ENCODE measurements at regions not wholly inside any gene's neighbourhood (a gene's known extent, or its start where the extent isn't known, plus 50 kb on each side); places are given as distances from the start of the nearest gene placed in this dataset.

- no peaks in the 10 kb centered on the region for H3K4me1 Mint-ChIP-seq (ENCODE audit: low read depth)
- peaks cover 11% of the 10 kb centered on the region for H3K9me3 Mint-ChIP-seq
- no peaks in the 10 kb centered on the region for H3K36me3 Mint-ChIP-seq (ENCODE audit: low read depth)
- no peak for DNase-seq
- H3K27me3 Mint-ChIP-seq (ENCODE audit: insufficient read depth): no peaks in the 10 kb centered on the region
- H3K27ac Mint-ChIP-seq: no peak overlapping the region
- TF ChIP-seq CTCF (IDR thresholded peaks at IDR 0.05): no peak
- no peak overlapping the region for H3K4me3 Mint-ChIP-seq
Observed at GRCh38 chr4:96756584-96756983, 916.7 kb downstream of the PDHA2 start.

- no peak overlapping the region for H3K27ac Mint-ChIP-seq
- H3K27me3 Mint-ChIP-seq (ENCODE audit: insufficient read depth): no peaks in the 10 kb centered on the region
- H3K36me3 Mint-ChIP-seq (ENCODE audit: low read depth): no peaks in the 10 kb centered on the region
- H3K9me3 Mint-ChIP-seq: peaks cover 39% of the 10 kb centered on the region
- no peaks in the 10 kb centered on the region for H3K4me1 Mint-ChIP-seq (ENCODE audit: low read depth)
- H3K4me3 Mint-ChIP-seq: no peak overlapping the region
- TF ChIP-seq CTCF (IDR thresholded peaks at IDR 0.05): no peak
- no peak for DNase-seq
Observed at GRCh38 chr4:96763546-96763945, 923.7 kb downstream of the PDHA2 start.

- Mint-ChIP-seq H3K27me3 (ENCODE audit: insufficient read depth) (no peaks in the 10 kb centered on the region), H3K27ac (no peak overlapping the region), H3K4me1 (ENCODE audit: low read depth) (no peaks in the 10 kb centered on the region), H3K9me3 (peaks cover 50% of the 10 kb centered on the region), H3K4me3 (no peak overlapping the region), H3K36me3 (ENCODE audit: low read depth) (no peaks in the 10 kb centered on the region)
- no peak for DNase-seq
- no peak for TF ChIP-seq CTCF (IDR thresholded peaks at IDR 0.05)
Observed at GRCh38 chr4:96766359-96766758, 926.5 kb downstream of the PDHA2 start.

- no peaks in the 10 kb centered on the region for H3K36me3 Mint-ChIP-seq (ENCODE audit: low read depth)
- TF ChIP-seq CTCF (IDR thresholded peaks at IDR 0.05): no peak
- no peaks in the 10 kb centered on the region for H3K27me3 Mint-ChIP-seq (ENCODE audit: insufficient read depth)
- no peak overlapping the region for H3K4me3 Mint-ChIP-seq
- no peaks in the 10 kb centered on the region for H3K4me1 Mint-ChIP-seq (ENCODE audit: low read depth)
- peaks cover 48% of the 10 kb centered on the region for H3K9me3 Mint-ChIP-seq
- no peak overlapping the region for H3K27ac Mint-ChIP-seq
- no peak for DNase-seq
Observed at GRCh38 chr4:96767815-96768480, 928.1 kb downstream of the PDHA2 start.

- no peak for DNase-seq
- no peak overlapping the region for H3K27ac Mint-ChIP-seq
- peaks cover 34% of the 10 kb centered on the region for H3K9me3 Mint-ChIP-seq
- no peak for TF ChIP-seq CTCF (IDR thresholded peaks at IDR 0.05)
- no peaks in the 10 kb centered on the region; the same call in 1 of the 2 replicates for H3K27me3 Mint-ChIP-seq (ENCODE audit: insufficient read depth)
- H3K36me3 Mint-ChIP-seq (ENCODE audit: low read depth): 0 out of 2 replicates have a peak, but pooled peaks cover 3% of the 10 kb centered on the region
- H3K4me1 Mint-ChIP-seq (ENCODE audit: low read depth): no peaks in the 10 kb centered on the region
- H3K4me3 Mint-ChIP-seq: no peak overlapping the region
Observed at GRCh38 chr4:96775501-96775900, 935.6 kb downstream of the PDHA2 start.
